ENCODE measurements at regions not wholly inside any gene's neighbourhood (a gene's known extent, or its start where the extent isn't known, plus 50 kb on each side); places are given as distances from the start of the nearest gene placed in this dataset.

DNA sequence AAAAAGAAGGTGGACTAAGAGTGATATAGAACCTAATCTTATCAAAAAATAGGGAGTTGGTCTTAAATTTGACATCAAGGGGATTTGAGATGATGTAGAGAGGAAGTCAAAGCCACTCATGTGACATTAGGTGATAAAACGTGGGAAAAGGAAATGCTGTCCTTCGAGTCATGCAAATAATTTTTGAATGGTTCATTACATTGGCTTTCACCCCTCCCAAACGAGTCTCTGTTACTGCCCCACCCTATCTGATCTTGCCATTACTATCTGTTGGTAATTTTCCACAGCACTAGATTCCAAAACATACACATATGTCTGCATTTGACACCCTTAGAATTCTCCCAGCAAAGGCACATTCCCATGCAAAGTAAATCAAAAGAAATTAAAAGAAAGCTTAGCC, 531.1 kb upstream of the ADAMTS5 start:
- intact Hi-C loops (cut with DNase I; ENCODE audit: low total_unique reads) = no loop called here

GRCh38 chr21:27495836-27496235, 528.9 kb upstream of the ADAMTS5 start:
- in situ Hi-C loops (cut with MboI; ENCODE audit: low pct_ligation_motif_present in 1 of 4, low pct_unique_long_range_greater_than_20kb in 1 of 4, low sequenced_read_pairs in 3 of 4) (no loop called here), intact Hi-C loops (cut with DNase I; ENCODE audit: low total_unique reads) (no loop called here)
- Histone ChIP-seq H3K4me1 (no peaks in the 10 kb centered on the region), H3K27ac (no peak overlapping the region), H3K27me3 (no peaks in the 10 kb centered on the region), H3K9me3 (no peaks in the 10 kb centered on the region), H3K36me3 (no peaks in the 10 kb centered on the region), H3K4me3 (no peak overlapping the region)
- 85% methylated on average over 1 of the region's 1 CpG; no CpG with 5 or more reads in 1 of the 2 donors for WGBS, 2 donors (ENCODE audit: low coverage in 1 of 2)
- no peak for DNase-seq
- no peak for TF ChIP-seq POLR2AphosphoS5 (IDR thresholded peaks at IDR 0.05)
- TF ChIP-seq EP300 (IDR thresholded peaks at IDR 0.05; ENCODE audit: low read depth) = no peak
- TF ChIP-seq CTCF (IDR thresholded peaks at IDR 0.05) = no peak
- TF ChIP-seq POLR2A (IDR thresholded peaks at IDR 0.05) = no peak

More for the DNA sequence above, 531.1 kb upstream of the ADAMTS5 start:
- 27 to 37% methylated on average over 3 of the region's 3 CpGs for WGBS, 2 donors (ENCODE audit: low coverage in 1 of 2)
- Histone ChIP-seq H3K27ac (no peak overlapping the region), H3K36me3 (no peaks in the 10 kb centered on the region), H3K4me3 (no peak overlapping the region), H3K9me3 (no peaks in the 10 kb centered on the region), H3K4me1 (no peaks in the 10 kb centered on the region), H3K27me3 (no peaks in the 10 kb centered on the region)
- in situ Hi-C loops (cut with MboI; ENCODE audit: low pct_ligation_motif_present in 1 of 4, low pct_unique_long_range_greater_than_20kb in 1 of 4, low sequenced_read_pairs in 3 of 4) = no loop called here
- TF ChIP-seq POLR2A (IDR thresholded peaks at IDR 0.05) (no peak), EP300 (IDR thresholded peaks at IDR 0.05; ENCODE audit: low read depth) (no peak), POLR2AphosphoS5 (IDR thresholded peaks at IDR 0.05) (no peak), CTCF (IDR thresholded peaks at IDR 0.05) (no peak)
- DNase-seq = no peak

DNA sequence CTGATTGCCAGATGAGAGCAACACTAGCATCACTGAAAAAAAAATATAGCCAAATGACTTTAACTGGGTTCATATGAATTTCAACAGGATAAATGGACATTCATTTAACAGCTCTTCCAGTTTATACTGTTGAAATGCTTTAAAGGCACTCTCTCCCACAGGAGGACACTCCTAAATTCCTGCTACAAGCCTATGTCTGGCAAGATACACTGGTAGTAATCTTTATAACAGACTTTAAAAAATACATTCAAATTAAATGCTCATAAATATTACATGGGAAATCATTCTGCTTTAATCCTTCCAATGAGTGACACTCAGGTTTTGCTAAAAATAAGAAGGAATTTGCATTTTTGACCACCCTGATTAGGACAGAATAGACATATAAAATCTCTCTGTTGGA, 526.7 kb upstream of the ADAMTS5 start:
- H3K36me3 ChIP-seq = no peaks in the 10 kb centered on the region
- TF ChIP-seq CTCF (IDR thresholded peaks at IDR 0.05) (no peak), POLR2AphosphoS5 (IDR thresholded peaks at IDR 0.05) (no peak)
- H3K27me3 ChIP-seq = no peaks in the 10 kb centered on the region
- H3K4me1 ChIP-seq = no peaks in the 10 kb centered on the region
- no peak overlapping the region for H3K27ac ChIP-seq
- intact Hi-C loops (cut with DNase I; ENCODE audit: low total_unique reads) (no loop called here), in situ Hi-C loops (cut with MboI; ENCODE audit: low pct_ligation_motif_present in 1 of 4, low pct_unique_long_range_greater_than_20kb in 1 of 4, low sequenced_read_pairs in 3 of 4) (no loop called here)
- no peaks in the 10 kb centered on the region for H3K9me3 ChIP-seq
- no peak for DNase-seq
- H3K4me3 ChIP-seq = no peak overlapping the region

GRCh38 chr21:27487676-27488075, 520.8 kb upstream of the ADAMTS5 start:
- no peaks in the 10 kb centered on the region for H3K9me3 ChIP-seq
- no peak for DNase-seq
- H3K4me3 ChIP-seq = no peak overlapping the region
- no peaks in the 10 kb centered on the region for H3K27me3 ChIP-seq
- no peak for TF ChIP-seq POLR2AphosphoS5 (IDR thresholded peaks at IDR 0.05)
- no peak for TF ChIP-seq CTCF (IDR thresholded peaks at IDR 0.05)
- TF ChIP-seq EP300 (IDR thresholded peaks at IDR 0.05; ENCODE audit: low read depth) = no peak
- no peak for TF ChIP-seq POLR2A (IDR thresholded peaks at IDR 0.05)
- in situ Hi-C loops (cut with MboI; ENCODE audit: low pct_ligation_motif_present in 1 of 4, low pct_unique_long_range_greater_than_20kb in 1 of 4, low sequenced_read_pairs in 3 of 4) (no loop called here), intact Hi-C loops (cut with DNase I; ENCODE audit: low total_unique reads) (no loop called here)
- H3K36me3 ChIP-seq = no peaks in the 10 kb centered on the region
- no peaks in the 10 kb centered on the region for H3K4me1 ChIP-seq
- 76 to 79% methylated on average over 3 of the region's 3 CpGs for WGBS, 2 donors (ENCODE audit: low coverage in 1 of 2)
- no peak overlapping the region for H3K27ac ChIP-seq

All from transverse colon (tissue), 4 donors.